ENCODE measurements at regions not wholly inside any gene's neighbourhood (a gene's known extent, or its start where the extent isn't known, plus 50 kb on each side); places are given as distances from the start of the nearest gene placed in this dataset.

- no peaks in the 10 kb centered on the region for H3K36me3 ChIP-seq (ENCODE audit: control insufficient read depth in 2 of 2, insufficient read depth in 1 of 2, low read length in 2 of 2)
- H3K9me3 ChIP-seq (ENCODE audit: control insufficient read depth, insufficient read depth, low read depth, low read length), result no peaks in the 10 kb centered on the region
- ChIA-PET POLR2A (no interaction called here), CTCF (interaction anchor here (0.6 to 2.3 kb wide), 9 partner anchors 16 to 854 kb away, joined by 3 to 10 read pairs (median 3); no protein-coding TSS in a partner anchor)
- no peak overlapping the region for H3K4me3 ChIP-seq (ENCODE audit: low read depth, low read length)
- H3K4me1 ChIP-seq (ENCODE audit: control insufficient read depth, insufficient read depth, low read length), result no peaks in the 10 kb centered on the region
- TF ChIP-seq ZBTB10 (tag by site-specific recombination; IDR thresholded peaks at IDR 0.05), result no peak
- no peak for TF ChIP-seq ZNF560 (tag by site-specific recombination; IDR thresholded peaks at IDR 0.05; ENCODE audit: borderline replicate concordance)
- TF ChIP-seq MYNN (tag by site-specific recombination; IDR thresholded peaks at IDR 0.05; ENCODE audit: borderline replicate concordance), result no peak
- no peak for TF ChIP-seq ZXDB (tag by site-specific recombination; IDR thresholded peaks at IDR 0.05)
- TF ChIP-seq ZNF184 (tag by site-specific recombination; IDR thresholded peaks at IDR 0.05), result no peak
- TF ChIP-seq GLIS2 (tag by site-specific recombination; IDR thresholded peaks at IDR 0.05), result no peak
- peak; percentile 43 for TF ChIP-seq ZNF654 (tag by site-specific recombination; IDR thresholded peaks at IDR 0.05; ENCODE audit: low read depth)
- H3K27ac ChIP-seq (ENCODE audit: extremely low read depth, low read depth, low read length), result no peak overlapping the region
Observed at GRCh38 chr1:199422206-199422605, 605.3 kb upstream of the NR5A2 start.

- H3K4me1 ChIP-seq (ENCODE audit: control insufficient read depth, insufficient read depth, low read length), result no peaks in the 10 kb centered on the region
- no peak overlapping the region for H3K4me3 ChIP-seq (ENCODE audit: low read depth, low read length)
- H3K27ac ChIP-seq (ENCODE audit: extremely low read depth, low read depth, low read length), result no peak overlapping the region
- H3K9me3 ChIP-seq (ENCODE audit: control insufficient read depth, insufficient read depth, low read depth, low read length), result no peaks in the 10 kb centered on the region
- ChIA-PET CTCF (interaction anchor here (0.6 kb wide), 1 partner anchor 26 kb away, joined by 4 read pairs; no protein-coding TSS in a partner anchor), POLR2A (no interaction called here)
- no peak for TF ChIP-seq ZNF513 (tag by site-specific recombination; IDR thresholded peaks at IDR 0.05)
- no peaks in the 10 kb centered on the region for H3K36me3 ChIP-seq (ENCODE audit: control insufficient read depth in 2 of 2, insufficient read depth in 1 of 2, low read length in 2 of 2)
Observed at GRCh38 chr1:199447906-199448305, 579.6 kb upstream of the NR5A2 start.

- Histone ChIP-seq H3K27ac (ENCODE audit: extremely low read depth, low read depth, low read length) (no peak overlapping the region), H3K4me1 (ENCODE audit: control insufficient read depth, insufficient read depth, low read length) (no peaks in the 10 kb centered on the region), H3K9me3 (ENCODE audit: control insufficient read depth, insufficient read depth, low read depth, low read length) (no peaks in the 10 kb centered on the region), H3K36me3 (ENCODE audit: control insufficient read depth in 2 of 2, insufficient read depth in 1 of 2, low read length in 2 of 2) (no peaks in the 10 kb centered on the region), H3K4me3 (ENCODE audit: low read depth, low read length) (no peak overlapping the region)
- TF ChIP-seq SP7 (tag by site-specific recombination; IDR thresholded peaks at IDR 0.05) (no peak), ZNF596 (tag by site-specific recombination; IDR thresholded peaks at IDR 0.05) (no peak), PRDM6 (tag by site-specific recombination; IDR thresholded peaks at IDR 0.05) (no peak), ZNF157 (tag by site-specific recombination; IDR thresholded peaks at IDR 0.05) (no peak), ZNF473 (tag by site-specific recombination; IDR thresholded peaks at IDR 0.05) (no peak), OSR2 (tag by site-specific recombination; IDR thresholded peaks at IDR 0.05) (no peak), ZNF600 (tag by site-specific recombination; IDR thresholded peaks at IDR 0.05) (no peak), ZFHX2 (tag by site-specific recombination; conservative IDR thresholded peaks at IDR 0.05) (no peak)
- POLR2A ChIA-PET, result no interaction called here
- CTCF ChIA-PET, result no interaction called here
Observed at GRCh38 chr1:199448646-199449045, 578.9 kb upstream of the NR5A2 start.

Measured in HEK293 (cell line).